ENCODE measurements at regions not wholly inside any gene's neighbourhood (a gene's known extent, or its start where the extent isn't known, plus 50 kb on each side); places are given as distances from the start of the nearest gene placed in this dataset.

GRCh38 chr22:48666620-48667019 lies 1161.1 kb downstream of the BRD1 start:
- TF ChIP-seq ZNF239 (tag by site-specific recombination; IDR thresholded peaks at IDR 0.05) (no peak), ZNF610 (tag by site-specific recombination; IDR thresholded peaks at IDR 0.05; ENCODE audit: borderline replicate concordance) (no peak), ZSCAN30 (tag by site-specific recombination; IDR thresholded peaks at IDR 0.05) (no peak), CTCF (tag by site-specific recombination; IDR thresholded peaks at IDR 0.05) (no peak), ZSCAN5A (tag by site-specific recombination; IDR thresholded peaks at IDR 0.05) (no peak), ZBTB7A (tag by site-specific recombination; IDR thresholded peaks at IDR 0.05; ENCODE audit: low read depth) (no peak), ZNF366 (tag by site-specific recombination; conservative IDR thresholded peaks at IDR 0.05) (no peak), ZNF341 (tag by site-specific recombination; IDR thresholded peaks at IDR 0.05; ENCODE audit: low read depth) (no peak), ZBTB10 (tag by site-specific recombination; IDR thresholded peaks at IDR 0.05) (no peak)
